Stimulated activated CD4-positive, alpha-beta T cell treated with anti-CD3 and anti-CD28 coated beads, Interleukin-2, amount 100 ng/mL, for 24 hours (primary cell): ENCODE measurements at regions not wholly inside any gene's neighbourhood (a gene's known extent, or its start where the extent isn't known, plus 50 kb on each side); places are given as distances from the start of the nearest gene placed in this dataset.
A peak's percentile ranks its signal among the peaks of the same experiment; 100 is the strongest.
"Not testable (repeated sequence)": the region's sequence is repeated elsewhere in the genome, so short reads cannot be mapped to it uniquely, and the experiment has no call there.

Experiments used
- DNase-seq, 2 donors: peaks; one replicate each; pipeline ENCODE4 v3.0.0-alpha.2; 2020

GRCh38 chr1:185681034-185681633, 53.1 kb upstream of the HMCN1 start:
- no peak for DNase-seq

GRCh38 chr1:185680453-185680852, 53.7 kb upstream of the HMCN1 start:
- DNase-seq, result no peak

GRCh38 chr1:185679220-185679619, 55.0 kb upstream of the HMCN1 start:
- DNase-seq, result no peak

- no peak for DNase-seq
Observed at GRCh38 chr1:185676969-185677368, 57.2 kb upstream of the HMCN1 start.

GRCh38 chr1:185674201-185674600, 60.0 kb upstream of the HMCN1 start:
- DNase-seq, result no peak

- no peak for DNase-seq
Observed at GRCh38 chr1:185672719-185673360, 61.4 kb upstream of the HMCN1 start.

GRCh38 chr1:185670187-185670627, 64.0 kb upstream of the HMCN1 start:
- peak; percentile 32 to 35 for DNase-seq

GRCh38 chr1:185668013-185668412, 66.2 kb upstream of the HMCN1 start:
- DNase-seq, result no peak

- no peak for DNase-seq
Observed at GRCh38 chr1:185666582-185666981, 67.6 kb upstream of the HMCN1 start.

- no peak for DNase-seq
Observed at GRCh38 chr1:185663771-185664296, 70.4 kb upstream of the HMCN1 start.

GRCh38 chr1:185663332-185663731, 70.9 kb upstream of the HMCN1 start:
- DNase-seq, result no peak

GRCh38 chr1:185661971-185662370, 72.2 kb upstream of the HMCN1 start:
- no peak for DNase-seq

- DNase-seq, result no peak
Observed at GRCh38 chr1:185656663-185657062, 77.5 kb upstream of the HMCN1 start.

- DNase-seq, result no peak
Observed at GRCh38 chr1:185654952-185655314, 79.3 kb upstream of the HMCN1 start.

- no peak for DNase-seq
Observed at GRCh38 chr1:185654199-185654951, 79.8 kb upstream of the HMCN1 start.

- DNase-seq, result no peak
Observed at GRCh38 chr1:185653615-185654014, 80.6 kb upstream of the HMCN1 start.

- DNase-seq, result no peak
Observed at GRCh38 chr1:185652348-185652747, 81.8 kb upstream of the HMCN1 start.

GRCh38 chr1:185650602-185651230, 83.5 kb upstream of the HMCN1 start:
- DNase-seq, result no peak

- no peak for DNase-seq
Observed at GRCh38 chr1:185648858-185649589, 85.2 kb upstream of the HMCN1 start.

GRCh38 chr1:185647597-185648267, 86.5 kb upstream of the HMCN1 start:
- not testable (repeated sequence) for DNase-seq

GRCh38 chr1:185646202-185646683, 87.9 kb upstream of the HMCN1 start:
- DNase-seq, result no peak

GRCh38 chr1:185645686-185646085, 88.5 kb upstream of the HMCN1 start:
- no peak for DNase-seq
